AML-193 (cell line): ENCODE measurements at regions not wholly inside any gene's neighbourhood (a gene's known extent, or its start where the extent isn't known, plus 50 kb on each side); places are given as distances from the start of the nearest gene placed in this dataset.
A peak's percentile ranks its signal among the peaks of the same experiment; 100 is the strongest.
"Not testable (repeated sequence)": the region's sequence is repeated elsewhere in the genome, so short reads cannot be mapped to it uniquely, and the experiment has no call there.

Experiments used
- DNase-seq, 2 experiments: peaks; one replicate each; lab custom pipeline; 2025; lab: John Stamatoyannopoulos, UW

GRCh38 chr4:89496851-89497250 is 189.3 kb upstream of the GPRIN3 start:
- DNase-seq: no peak

- DNase-seq: no peak
These were observed 185.8 kb upstream of the GPRIN3 start for GRCh38 chr4:89493367-89493766.

DNA sequence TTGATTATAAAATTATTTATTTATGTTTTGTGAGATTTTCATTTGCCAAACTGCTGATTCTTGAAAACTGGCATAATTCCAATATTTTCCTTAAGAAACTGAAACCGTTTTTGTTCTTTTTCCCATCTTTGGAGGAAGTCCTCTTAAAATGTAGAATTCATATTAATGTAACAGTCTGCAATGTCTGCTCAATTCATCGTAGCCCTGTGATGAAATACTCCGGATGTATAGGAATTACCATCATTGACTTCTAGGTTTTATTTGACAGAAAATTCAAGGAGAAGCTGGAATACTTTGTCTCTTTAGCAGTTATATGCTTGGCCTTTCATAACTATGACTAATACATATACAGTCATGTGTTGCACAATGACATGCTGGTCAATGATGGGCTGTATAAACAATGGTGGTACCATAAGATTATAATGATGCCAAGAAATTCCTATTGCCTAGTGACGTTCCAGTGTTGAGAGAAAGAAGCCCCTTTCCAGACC is 185.0 kb upstream of the GPRIN3 start:
- peak in 1 of 2 experiments; percentile 1 for DNase-seq

DNA sequence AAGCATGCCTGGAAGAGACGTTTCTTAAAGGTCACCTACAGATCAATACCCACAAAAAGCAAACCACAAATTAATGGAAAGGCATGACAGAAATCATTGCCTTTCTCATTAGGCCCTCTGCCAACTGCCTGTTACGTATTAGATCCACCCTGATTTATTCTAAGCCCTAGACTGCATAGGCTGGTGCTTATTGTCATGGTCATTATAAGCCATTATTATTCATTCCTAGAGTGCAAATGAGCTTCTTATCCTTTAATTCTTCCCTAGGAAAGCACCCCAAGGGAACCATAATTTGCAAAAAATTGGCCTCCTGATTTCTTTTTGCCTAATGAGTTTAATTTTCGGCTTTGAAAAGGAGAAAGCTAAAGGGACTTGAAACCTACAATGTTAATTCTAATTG is 184.2 kb upstream of the GPRIN3 start:
- DNase-seq: no peak

GRCh38 chr4:89489921-89490431 is 182.4 kb upstream of the GPRIN3 start:
- DNase-seq: not testable (repeated sequence)

GRCh38 chr4:89489338-89489771 is 181.8 kb upstream of the GPRIN3 start:
- DNase-seq: no peak

- no peak for DNase-seq
These were observed 181.1 kb upstream of the GPRIN3 start for GRCh38 chr4:89488736-89489135.

DNA sequence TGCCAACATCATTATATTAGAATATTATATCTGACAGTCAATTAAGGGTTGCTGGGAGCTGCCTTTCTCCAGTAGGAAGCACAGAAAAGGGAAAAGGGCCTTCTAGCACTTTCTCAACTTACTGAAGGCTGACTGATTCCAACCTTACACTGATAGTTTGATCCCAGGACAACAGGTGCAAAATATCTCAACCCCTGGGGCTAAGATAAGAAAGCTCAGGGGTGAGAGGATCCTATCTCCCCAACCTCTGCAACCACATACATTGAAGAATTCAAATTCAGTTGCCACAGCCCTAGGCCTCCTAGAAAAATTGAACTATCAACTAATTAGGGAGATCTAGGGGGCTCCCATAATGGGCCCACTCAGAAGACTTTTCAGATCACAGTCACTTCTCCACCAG is 179.1 kb upstream of the GPRIN3 start:
- DNase-seq: no peak

DNA sequence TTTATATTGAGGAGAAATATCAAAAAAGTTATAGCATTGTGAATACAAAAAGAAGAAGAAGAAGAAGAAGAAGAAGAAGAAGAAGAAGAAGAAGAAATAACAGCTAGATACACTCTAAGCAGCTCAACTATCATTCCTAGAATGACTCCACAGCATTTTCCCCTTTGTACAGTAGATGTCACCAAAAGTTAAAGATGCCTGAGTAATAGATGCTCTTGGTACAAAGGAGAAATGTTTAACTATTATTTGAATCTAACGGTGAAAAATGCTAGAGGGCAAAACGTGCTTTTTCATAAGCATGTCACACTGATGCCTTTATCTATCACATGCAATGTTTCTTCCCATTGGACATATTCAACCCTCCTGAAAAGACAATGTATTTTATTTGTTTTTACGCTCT is 178.4 kb upstream of the GPRIN3 start:
- no peak for DNase-seq

GRCh38 chr4:89483833-89484232 is 176.2 kb upstream of the GPRIN3 start:
- no peak for DNase-seq

- no peak for DNase-seq
These were observed 175.5 kb upstream of the GPRIN3 start for GRCh38 chr4:89482926-89483595.

GRCh38 chr4:89482251-89482650 is 174.7 kb upstream of the GPRIN3 start:
- peak; percentile 33 to 46 for DNase-seq

GRCh38 chr4:89469930-89470375 is 162.4 kb upstream of the GPRIN3 start:
- peak; percentile 65 to 69 for DNase-seq

DNA sequence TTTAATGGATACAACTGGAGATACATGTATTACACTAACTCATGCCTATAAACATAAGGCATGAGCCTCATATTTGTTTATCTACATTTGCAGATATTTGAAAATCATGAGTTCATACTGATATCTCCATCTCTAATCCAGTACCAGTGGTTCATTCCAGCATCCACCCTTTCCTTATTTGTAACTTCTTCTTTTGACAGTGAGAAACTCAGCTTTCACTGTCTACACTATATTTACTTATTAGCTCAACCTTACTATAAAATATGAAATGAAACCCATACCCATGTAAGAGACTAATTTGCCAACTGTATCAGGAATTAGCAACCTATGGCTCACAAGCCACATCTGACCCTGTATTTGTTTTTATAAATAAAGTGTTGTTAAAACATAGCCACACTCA is 161.9 kb upstream of the GPRIN3 start:
- DNase-seq: peak in 1 of 2 experiments; percentile 4

- no peak for DNase-seq
These were observed 161.0 kb upstream of the GPRIN3 start for GRCh38 chr4:89468602-89469001.

DNA sequence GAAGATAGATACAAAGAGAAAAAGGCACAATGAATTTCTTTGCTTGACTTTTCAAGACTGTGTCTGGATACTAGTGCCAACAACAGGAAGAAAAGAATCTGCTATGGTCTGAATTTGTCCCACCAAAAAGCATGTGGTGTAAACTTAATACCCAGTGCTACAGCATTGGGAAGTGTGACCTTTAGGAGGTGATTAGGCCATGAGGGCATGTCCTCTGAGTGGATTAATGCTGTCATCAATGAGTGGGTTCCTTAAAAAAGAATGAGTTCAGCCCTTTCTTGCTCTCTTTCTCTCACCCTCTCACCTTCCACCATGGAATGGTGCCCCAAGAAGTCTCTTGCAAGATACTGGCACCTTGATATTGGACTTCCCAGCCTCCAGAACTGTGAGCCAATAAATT is 155.7 kb upstream of the GPRIN3 start:
- DNase-seq: no peak

- no peak for DNase-seq
These were observed 139.9 kb upstream of the GPRIN3 start for GRCh38 chr4:89447543-89447942.

DNA sequence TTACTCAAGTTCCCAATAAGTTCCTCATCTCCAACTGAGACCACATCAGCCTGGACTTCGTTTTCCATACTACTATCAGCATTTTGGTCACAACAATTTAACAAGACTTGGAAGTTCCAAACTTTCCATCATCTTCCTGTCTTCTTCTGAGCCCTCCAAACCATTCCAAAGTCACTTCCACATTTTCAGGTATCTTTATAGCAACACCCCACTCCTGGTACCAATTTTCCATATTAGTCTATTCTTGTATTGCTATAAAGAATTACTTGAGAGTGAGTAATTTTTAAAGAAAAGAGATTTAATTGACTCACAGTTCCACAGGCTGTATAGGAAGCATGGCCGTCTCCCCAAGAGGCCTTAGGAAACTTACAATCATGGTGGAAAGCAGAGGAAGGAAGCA is 138.6 kb upstream of the GPRIN3 start:
- no peak for DNase-seq

DNA sequence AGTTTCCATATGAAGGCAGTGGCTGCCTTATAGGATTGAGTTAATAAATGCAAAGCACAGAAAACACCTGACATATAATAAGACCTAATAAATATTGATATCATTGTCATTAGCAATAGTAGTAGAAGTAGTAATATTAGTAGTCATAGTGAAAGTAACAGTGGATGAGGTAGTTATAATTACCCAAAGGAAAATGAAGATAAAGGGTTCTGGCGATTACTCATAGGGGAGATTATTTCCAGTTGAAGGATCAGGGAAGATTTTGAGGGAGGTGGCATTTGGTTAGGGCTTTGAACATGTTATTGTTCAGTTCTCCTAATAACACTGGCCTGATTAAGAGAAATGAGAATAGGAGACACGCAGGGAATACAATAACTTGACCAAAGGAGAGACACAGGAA is 131.9 kb upstream of the GPRIN3 start:
- DNase-seq: no peak

- DNase-seq: peak; percentile 46 to 60
These were observed 130.7 kb upstream of the GPRIN3 start for GRCh38 chr4:89438102-89438831.

GRCh38 chr4:89434364-89434988 is 126.9 kb upstream of the GPRIN3 start:
- peak; percentile 46 to 47 for DNase-seq

DNA sequence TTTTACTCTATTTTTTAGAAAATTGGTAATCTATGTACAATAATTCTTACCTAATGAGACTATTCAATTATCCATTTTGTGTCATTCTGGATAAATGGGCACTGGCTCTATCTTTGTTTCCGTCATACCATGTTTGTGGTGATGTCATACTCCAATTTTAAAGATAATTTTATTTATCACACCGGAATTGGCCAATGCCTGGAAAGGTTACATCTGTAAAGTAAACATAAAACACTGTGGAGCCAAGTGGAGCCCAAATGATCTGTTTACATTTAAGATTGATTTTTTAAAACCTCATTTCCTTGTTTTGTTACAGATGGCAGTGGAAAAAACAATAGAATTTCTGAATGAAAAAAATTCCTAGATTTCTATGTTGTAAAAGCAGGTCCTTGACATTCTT is 120.2 kb upstream of the GPRIN3 start:
- DNase-seq: no peak

DNA sequence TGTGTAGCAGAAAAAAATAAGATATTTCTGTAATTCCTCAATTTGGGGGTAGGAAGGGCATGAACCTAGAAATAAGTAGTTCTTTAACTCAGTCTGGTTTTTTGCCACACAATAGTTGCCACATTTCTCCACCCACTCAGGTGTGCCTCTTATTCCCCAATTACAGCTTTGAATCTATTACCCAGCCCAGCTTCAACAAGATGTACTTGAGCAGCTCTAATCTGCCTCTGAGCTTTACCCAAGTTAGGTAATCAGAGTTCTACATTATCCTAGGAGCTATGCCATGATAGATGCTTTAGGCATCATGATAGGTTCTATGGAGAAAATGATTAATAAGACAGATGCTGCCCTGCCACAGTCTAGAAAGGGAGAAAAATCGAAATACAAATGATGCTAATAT is 117.4 kb upstream of the GPRIN3 start:
- DNase-seq: no peak
